OCI-LY1 (cell line): ENCODE measurements at regions not wholly inside any gene's neighbourhood (a gene's known extent, or its start where the extent isn't known, plus 50 kb on each side); places are given as distances from the start of the nearest gene placed in this dataset.

Experiments
- H2AFZ ChIP-seq: fragments of 200-600 bp; sonication (generic), shearing (Covaris generic); 2 replicates; pipeline ENCODE4 v1.6.0; 2014; ENCODE audit warnings: antibody characterized with exemption, mild to moderate bottlenecking, low read length
- H3F3A ChIP-seq: fragments of 200-600 bp; sonication (generic), shearing (Covaris generic); 2 replicates; pipeline ENCODE4 v1.6.0; 2014; ENCODE audit warnings: mild to moderate bottlenecking, antibody characterized with exemption, low read length, moderate library complexity; ENCODE audit not compliant: insufficient read depth
- H3K27ac ChIP-seq: fragments of 200-600 bp; sonication (generic); 2 replicates; pipeline ENCODE4 v1.5.1; 2014; ENCODE audit warnings: low read length, mixed run types, mild to moderate bottlenecking, low read depth; ENCODE audit not compliant: poor library complexity, severe bottlenecking
- H3K27me3 ChIP-seq: fragments of 200-600 bp; sonication (generic); 2 replicates; pipeline ENCODE4 v1.6.0; 2014; ENCODE audit warnings: antibody characterized with exemption, mild to moderate bottlenecking, low read length, moderate library complexity; ENCODE audit not compliant: insufficient read depth
- H3K36me3 ChIP-seq: fragments of 200-600 bp; sonication (generic); 2 replicates; pipeline ENCODE4 v1.6.1; 2014; ENCODE audit warnings: mild to moderate bottlenecking, antibody characterized with exemption, low read length, moderate library complexity, mixed read lengths; ENCODE audit not compliant: insufficient read depth
- H3K4me1 ChIP-seq: fragments of 200-600 bp; sonication (generic); 2 replicates; pipeline ENCODE4 v1.5.1; 2014; ENCODE audit warnings: mild to moderate bottlenecking, low read length, moderate library complexity; ENCODE audit not compliant: insufficient read depth, severe bottlenecking
- H3K4me2 ChIP-seq: fragments of 200-600 bp; sonication (generic), shearing (Covaris generic); 2 replicates; pipeline ENCODE4 v1.6.1; 2014; ENCODE audit warnings: low read length
- H3K4me3 ChIP-seq: fragments of 200-600 bp; sonication (generic); 2 replicates; pipeline ENCODE4 v1.5.1; 2014; ENCODE audit warnings: low read length, low read depth, mild to moderate bottlenecking, mixed read lengths; ENCODE audit not compliant: poor library complexity, severe bottlenecking
- H3K79me2 ChIP-seq: fragments of 200-600 bp; shearing (Covaris generic); 2 replicates; pipeline ENCODE4 v1.6.1; 2016; ENCODE audit warnings: mixed run types, low read length, mixed read lengths; ENCODE audit not compliant: insufficient read depth
- H3K9ac ChIP-seq: fragments of 200-600 bp; sonication (generic), shearing (Covaris generic); 2 replicates; pipeline ENCODE4 v1.6.1; 2014; ENCODE audit warnings: mild to moderate bottlenecking, low read length, mixed read lengths
- H3K9me2 ChIP-seq: fragments of 200-600 bp; sonication (generic), shearing (Covaris generic); 2 replicates; pipeline ENCODE4 v1.6.1; 2014; ENCODE audit warnings: low read depth, mild to moderate bottlenecking, low read length, mixed read lengths
- H3K9me3 ChIP-seq: fragments of 200-600 bp; shearing (Covaris generic); 2 replicates; pipeline ENCODE4 v1.6.1; 2014; ENCODE audit warnings: low read length, mixed read lengths
- H4K20me1 ChIP-seq: fragments of 200-600 bp; sonication (generic), shearing (Covaris generic); 2 replicates; pipeline ENCODE4 v1.6.0; 2016; ENCODE audit warnings: mild to moderate bottlenecking, low read length; ENCODE audit not compliant: insufficient read depth
- CTCF ChIP-seq: fragments of 200-600 bp; sonication (generic), shearing (Covaris generic); IDR thresholded peaks from 2 replicates; pipeline ENCODE4 v1.5.1; 2017; ENCODE audit warnings: mild to moderate bottlenecking, antibody characterized with exemption, low read length, moderate library complexity, mixed read lengths
- EZH2 ChIP-seq: fragments of 200-600 bp; sonication (generic), shearing (Covaris generic); IDR thresholded peaks from 2 replicates; pipeline ENCODE4 v1.8.0; 2017; ENCODE audit warnings: borderline replicate concordance, mixed run types, mild to moderate bottlenecking, antibody characterized with exemption, low read length, moderate library complexity, mixed read lengths

DNA sequence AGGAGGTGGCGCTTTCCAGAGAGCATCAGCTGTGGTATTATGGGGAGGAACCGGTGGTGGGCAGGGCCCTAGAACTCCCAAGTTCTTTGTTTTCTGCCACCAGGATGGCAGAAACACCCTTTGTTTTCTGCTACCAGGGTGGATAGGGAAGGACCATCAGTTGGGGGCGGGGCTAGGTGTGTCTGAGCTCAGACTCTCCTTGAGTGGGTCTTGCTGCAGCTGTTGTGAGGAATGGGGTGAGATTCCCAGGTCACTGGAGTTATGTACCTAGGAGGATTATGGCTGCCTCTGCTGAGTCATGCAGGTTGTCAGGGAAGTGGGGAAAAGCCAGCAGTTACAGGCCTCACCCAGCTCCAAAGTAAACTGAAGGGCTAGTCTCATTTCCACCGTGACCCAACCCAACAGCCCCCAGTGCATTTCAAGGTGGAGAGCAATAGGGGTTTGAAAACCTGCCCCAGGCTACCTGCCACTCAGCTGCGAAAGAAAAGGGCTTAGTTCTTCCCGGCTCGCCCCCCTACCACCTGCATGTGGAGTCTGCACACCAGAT, 167.8 kb upstream of the FAM241A start:
- H3K9me3 ChIP-seq = no peaks in the 10 kb centered on the region
- no peak overlapping the region for H2AFZ ChIP-seq
- no peak overlapping the region for H3K9ac ChIP-seq
- no peak overlapping the region for H3K4me2 ChIP-seq
- H4K20me1 ChIP-seq = no peaks in the 10 kb centered on the region
- H3K36me3 ChIP-seq = no peaks in the 10 kb centered on the region
- no peaks in the 10 kb centered on the region for H3K4me1 ChIP-seq
- H3K27ac ChIP-seq = no peak overlapping the region
- H3K79me2 ChIP-seq = no peaks in the 10 kb centered on the region
- no peak for TF ChIP-seq CTCF
- no peak for TF ChIP-seq EZH2
- H3K4me3 ChIP-seq = no peak overlapping the region
- H3K27me3 ChIP-seq = no peaks in the 10 kb centered on the region
- no peaks in the 10 kb centered on the region for H3K9me2 ChIP-seq
- H3F3A ChIP-seq = no peaks in the 10 kb centered on the region

GRCh38 chr4:111979921-111980320, 165.3 kb upstream of the FAM241A start:
- Histone ChIP-seq H3K9me2 (no peaks in the 10 kb centered on the region), H3K27ac (no peak overlapping the region), H3K4me1 (no peaks in the 10 kb centered on the region), H3K4me2 (no peak overlapping the region), H3K4me3 (no peak overlapping the region), H3F3A (no peaks in the 10 kb centered on the region), H2AFZ (no peak overlapping the region), H3K9me3 (no peaks in the 10 kb centered on the region), H3K9ac (no peak overlapping the region), H4K20me1 (no peaks in the 10 kb centered on the region), H3K36me3 (no peaks in the 10 kb centered on the region), H3K79me2 (no peaks in the 10 kb centered on the region), H3K27me3 (no peaks in the 10 kb centered on the region)
- no peak for TF ChIP-seq CTCF
- no peak for TF ChIP-seq EZH2

DNA sequence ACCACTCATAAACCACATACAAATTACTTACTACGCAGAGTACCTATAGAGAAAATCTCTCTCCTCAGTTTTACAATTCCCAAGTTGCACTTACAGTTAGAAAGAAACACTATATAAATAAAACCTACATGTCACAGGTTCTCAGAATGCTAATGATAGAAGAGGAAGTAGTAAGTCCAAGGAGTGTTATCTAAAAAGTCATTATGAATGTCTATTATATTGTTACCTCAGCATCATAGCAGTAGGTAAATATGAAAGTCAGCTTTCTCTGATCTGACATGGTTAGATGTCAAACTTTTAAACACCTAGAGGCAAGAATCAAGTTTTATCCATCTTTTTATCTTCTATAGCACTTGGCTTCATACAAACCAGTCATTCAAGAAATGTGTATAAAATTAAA, 163.2 kb upstream of the FAM241A start:
- TF ChIP-seq CTCF = no peak
- TF ChIP-seq EZH2 = no peak
- Histone ChIP-seq H3K27ac (no peak overlapping the region), H2AFZ (no peak overlapping the region), H3K4me1 (no peaks in the 10 kb centered on the region), H4K20me1 (no peaks in the 10 kb centered on the region), H3K4me3 (no peak overlapping the region), H3F3A (no peaks in the 10 kb centered on the region), H3K36me3 (no peaks in the 10 kb centered on the region), H3K9me3 (no peaks in the 10 kb centered on the region), H3K9ac (no peak overlapping the region), H3K79me2 (no peaks in the 10 kb centered on the region), H3K4me2 (no peak overlapping the region), H3K9me2 (no peaks in the 10 kb centered on the region), H3K27me3 (no peaks in the 10 kb centered on the region)
